GM12878 (cell line): ENCODE measurements at regions not wholly inside any gene's neighbourhood (a gene's known extent, or its start where the extent isn't known, plus 50 kb on each side); places are given as distances from the start of the nearest gene placed in this dataset.
A peak's percentile ranks its signal among the peaks of the same experiment; 100 is the strongest.

Source experiments
- ATAC-seq: fragments of 200-7000 bp; cut with Tn5 transposase; 3 replicates; pipeline ENCODE4 v1.9.1; 2020; ENCODE audit warnings: mild to moderate bottlenecking, moderate library complexity
- BruUV-seq: library from RNA; stranded (reverse); fragments of 400-500 nt; replicated peaks from 2 replicates; lab custom pipeline; 2021; lab: Mats Ljungman, UMichigan
- CTCF ChIA-PET: fragments of 300-600 bp; sonication (Branson Sonifier 250); formaldehyde crosslinking; extraction: SDS; loops from one replicate; lab custom pipeline; 2021; ENCODE audit warnings: inconsistent platforms; lab: Yijun Ruan, JAX
- POLR2A ChIA-PET: fragments of 350-600 bp; formaldehyde crosslinking; extraction: SDS; loops from one replicate; lab custom pipeline; 2021; ENCODE audit warnings: inconsistent platforms; lab: Charles Lee
- RAD21 ChIA-PET: fragments of 300-600 bp; sonication (Branson Sonifier 250); formaldehyde crosslinking; loops from one replicate; lab custom pipeline; 2023; ENCODE audit warnings: antibody characterized with exemption; ENCODE audit not compliant: unreplicated experiment; lab: Charles Lee
- SMC1A ChIA-PET: fragments of 300-600 bp; sonication (Branson Sonifier 250); formaldehyde crosslinking; loops from one replicate; lab custom pipeline; 2023; ENCODE audit not compliant: unreplicated experiment, uncharacterized antibody; lab: Charles Lee
- DNase-seq: peaks from one replicate; pipeline ENCODE4 v3.0.0-alpha.2; 2011; ENCODE audit warnings: low read depth, low spot score
- FAIRE-seq: peaks from 3 replicates; lab custom pipeline; 2011; peaks lifted over from hg19 to GRCh38; lab: Jason Lieb, UNC
- H2AFZ ChIP-seq: 2 replicates; pipeline ENCODE4 v1.6.0; 2011; ENCODE audit warnings: low read depth, low read length, control low read depth; ENCODE audit not compliant: control insufficient read depth
- H3K27ac ChIP-seq: 2 replicates; pipeline ENCODE4 v1.5.1; 2011; ENCODE audit warnings: control low read depth; ENCODE audit not compliant: control insufficient read depth, insufficient read depth
- H3K27me3 ChIP-seq, 2 experiments: replicated peaks in 1 of 2; 2 replicates each; pipeline versions ENCODE4 v1.6.0 to v1.6.1; 2011; ENCODE audit warnings: low read length in 1 of 2; ENCODE audit not compliant: control insufficient read depth in 2 of 2, insufficient read depth in 2 of 2
- H3K36me3 ChIP-seq, 2 experiments: 2 replicates each; pipeline ENCODE4 v1.5.1; 2011; ENCODE audit warnings: low read length in 1 of 2; ENCODE audit not compliant: control insufficient read depth in 2 of 2, insufficient read depth in 2 of 2
- H3K4me1 ChIP-seq: 2 replicates; pipeline ENCODE4 v1.6.1; 2011; ENCODE audit warnings: mild to moderate bottlenecking, low read length, moderate library complexity, mixed read lengths; ENCODE audit not compliant: control insufficient read depth, insufficient read depth
- H3K4me2 ChIP-seq: 2 replicates; pipeline ENCODE4 v1.6.0; 2011; ENCODE audit warnings: control low read depth; ENCODE audit not compliant: control insufficient read depth, insufficient read depth
- H3K4me3 ChIP-seq: fragments of 200-600 bp; sonication (generic); 2 replicates; pipeline ENCODE4 v1.5.1; 2016
- H3K79me2 ChIP-seq: 2 replicates; pipeline ENCODE4 v1.6.0; 2011; ENCODE audit warnings: low read length; ENCODE audit not compliant: control insufficient read depth, insufficient read depth
- H3K9ac ChIP-seq: 2 replicates; pipeline ENCODE4 v1.8.0; 2011; ENCODE audit warnings: low read length, control low read depth, mixed read lengths; ENCODE audit not compliant: control insufficient read depth, insufficient read depth
- H3K9me3 ChIP-seq: replicated peaks from 3 replicates; pipeline ENCODE4 v1.5.1; 2011; ENCODE audit warnings: mild to moderate bottlenecking, low read length; ENCODE audit not compliant: control insufficient read depth, insufficient read depth
- H4K20me1 ChIP-seq: 2 replicates; pipeline ENCODE4 v1.6.0; 2011; ENCODE audit not compliant: control insufficient read depth, insufficient read depth
- EED ChIP-seq: sonication (generic); IDR thresholded peaks from 2 replicates; pipeline ENCODE4 v1.6.1; 2016; ENCODE audit warnings: antibody characterized with exemption, low read depth
- GATAD2B ChIP-seq: fragments of 450-650 bp; conservative IDR thresholded peaks from 2 replicates; pipeline ENCODE4 v1.6.1; 2017; ENCODE audit warnings: low read depth, mild to moderate bottlenecking, moderate library complexity
- RAD21 ChIP-seq: IDR thresholded peaks from 2 replicates; pipeline ENCODE4 v1.6.1; 2011; ENCODE audit warnings: mild to moderate bottlenecking, low read depth, low read length, moderate library complexity; ENCODE audit not compliant: insufficient read depth
- RCOR1 ChIP-seq: conservative IDR thresholded peaks from 2 replicates; pipeline ENCODE4 v1.6.1; 2012; ENCODE audit warnings: low read depth, low read length, improper control_type of control experiment
- SUZ12 ChIP-seq: fragments of 200-600 bp; sonication (generic); IDR thresholded peaks from one replicate; pipeline ENCODE4 v1.6.1; 2018; ENCODE audit warnings: antibody characterized with exemption, mild to moderate bottlenecking; ENCODE audit not compliant: unreplicated experiment
- TCF12 ChIP-seq: IDR thresholded peaks from 2 replicates; pipeline ENCODE4 v1.6.1; 2011; ENCODE audit warnings: low read depth, mild to moderate bottlenecking, low read length
- TCF7 ChIP-seq: IDR thresholded peaks from 2 replicates; pipeline ENCODE4 v1.6.1; 2014; ENCODE audit warnings: antibody characterized with exemption, borderline replicate concordance
- WGBS: methylation state at CpG from one replicate; pipeline ENCODE4 v1.1.6; 2016; ENCODE audit warnings: low lambda C conversion rate; ENCODE audit not compliant: insufficient replicate concordance, insufficient coverage; ENCODE audit errors: missing lambda C conversion rate; 5-methylcytosine and 5-hydroxymethylcytosine counted together
- in situ Hi-C: fragments of 300-500 bp; cut with MboI; formaldehyde crosslinking; loops from 9 replicates; pipeline ENCODE4 v1.14.3; 2018; ENCODE audit warnings: mixed read lengths
- intact Hi-C: fragments of 100-400 bp; cut with micrococcal nuclease; formaldehyde crosslinking; loops from one replicate; pipeline ENCODE4 v1.14.2; 2022; ENCODE audit not compliant: unreplicated experiment
- TF ChIP-seq, protein P1 (sequence below): IDR thresholded peaks from 2 replicates; pipeline ENCODE4 v1.6.1; 2011; ENCODE audit warnings: low read depth, low read length, improper control_type of control experiment, borderline replicate concordance
- TF ChIP-seq, protein P2 (sequence below): IDR thresholded peaks from 2 replicates; pipeline ENCODE4 v1.6.1; 2011; ENCODE audit warnings: low read depth, mild to moderate bottlenecking, low read length, moderate library complexity, borderline replicate concordance; ENCODE audit errors: extremely low read depth
- TF ChIP-seq, protein P3 (sequence below): fragments of 450-650 bp; IDR thresholded peaks from 2 replicates; pipeline ENCODE4 v1.6.1; 2018; ENCODE audit warnings: mild to moderate bottlenecking, low read depth, moderate library complexity; ENCODE audit not compliant: partially characterized antibody

DNA sequence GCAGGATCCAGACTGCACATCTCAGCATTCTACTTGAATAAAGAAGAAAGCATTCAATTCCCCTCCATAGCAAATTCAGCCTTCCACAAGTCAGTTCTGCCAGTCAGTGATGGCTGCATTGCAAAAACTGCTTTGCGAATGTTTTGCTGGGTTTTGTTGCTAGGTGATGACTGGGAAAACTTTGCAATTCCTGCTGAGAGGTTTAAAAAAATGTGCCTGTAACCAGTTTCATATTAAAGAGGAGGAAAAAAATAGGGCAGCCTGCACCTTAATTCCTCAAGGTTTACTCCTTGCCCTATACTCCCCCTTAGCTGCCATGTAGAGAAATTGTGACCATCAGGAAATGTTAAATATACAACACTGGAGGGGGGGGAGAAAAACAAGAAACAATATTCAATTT lies 225.6 kb upstream of the ATP11B start (continued):
- TF ChIP-seq, protein P1, sequence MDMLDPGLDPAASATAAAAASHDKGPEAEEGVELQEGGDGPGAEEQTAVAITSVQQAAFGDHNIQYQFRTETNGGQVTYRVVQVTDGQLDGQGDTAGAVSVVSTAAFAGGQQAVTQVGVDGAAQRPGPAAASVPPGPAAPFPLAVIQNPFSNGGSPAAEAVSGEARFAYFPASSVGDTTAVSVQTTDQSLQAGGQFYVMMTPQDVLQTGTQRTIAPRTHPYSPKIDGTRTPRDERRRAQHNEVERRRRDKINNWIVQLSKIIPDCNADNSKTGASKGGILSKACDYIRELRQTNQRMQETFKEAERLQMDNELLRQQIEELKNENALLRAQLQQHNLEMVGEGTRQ = no peak
- TF ChIP-seq RAD21 = peak; percentile 23; the same call in 1 of the 2 replicates
- TF ChIP-seq SUZ12 = no peak
- no peak for TF ChIP-seq TCF12
- TF ChIP-seq, all 136 proteins: peak for 2

- no peak for DNase-seq
Measured at GRCh38 chr3:182568261-182568660, 225.0 kb upstream of the ATP11B start.

More at GRCh38 chr3:182568261-182568660, 225.0 kb upstream of the ATP11B start:
- in situ Hi-C loops (no loop called here), intact Hi-C loops (no loop called here)
- 0 out of 4 replicates have a peak, but pooled peaks cover 0 to 2% of the 10 kb centered on the region in 2 experiments for H3K27me3 ChIP-seq
- no peaks in the 10 kb centered on the region for H3K36me3 ChIP-seq
- H4K20me1 ChIP-seq = no peaks in the 10 kb centered on the region
- H3K9me3 ChIP-seq = no peaks in the 10 kb centered on the region; the same call in 2 of the 3 replicates
- no peak overlapping the region for H3K4me3 ChIP-seq
- ChIA-PET RAD21 (no interaction called here), CTCF (no interaction called here), POLR2A (no interaction called here), SMC1A (no interaction called here)
- ATAC-seq (no peak), FAIRE-seq (no peak)
- no peak for TF ChIP-seq EED
- TF ChIP-seq, protein P2, sequence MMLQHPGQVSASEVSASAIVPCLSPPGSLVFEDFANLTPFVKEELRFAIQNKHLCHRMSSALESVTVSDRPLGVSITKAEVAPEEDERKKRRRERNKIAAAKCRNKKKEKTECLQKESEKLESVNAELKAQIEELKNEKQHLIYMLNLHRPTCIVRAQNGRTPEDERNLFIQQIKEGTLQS = no peak
- TF ChIP-seq RCOR1 = no peak
- no peak for TF ChIP-seq TCF7
- TF ChIP-seq, protein P3, sequence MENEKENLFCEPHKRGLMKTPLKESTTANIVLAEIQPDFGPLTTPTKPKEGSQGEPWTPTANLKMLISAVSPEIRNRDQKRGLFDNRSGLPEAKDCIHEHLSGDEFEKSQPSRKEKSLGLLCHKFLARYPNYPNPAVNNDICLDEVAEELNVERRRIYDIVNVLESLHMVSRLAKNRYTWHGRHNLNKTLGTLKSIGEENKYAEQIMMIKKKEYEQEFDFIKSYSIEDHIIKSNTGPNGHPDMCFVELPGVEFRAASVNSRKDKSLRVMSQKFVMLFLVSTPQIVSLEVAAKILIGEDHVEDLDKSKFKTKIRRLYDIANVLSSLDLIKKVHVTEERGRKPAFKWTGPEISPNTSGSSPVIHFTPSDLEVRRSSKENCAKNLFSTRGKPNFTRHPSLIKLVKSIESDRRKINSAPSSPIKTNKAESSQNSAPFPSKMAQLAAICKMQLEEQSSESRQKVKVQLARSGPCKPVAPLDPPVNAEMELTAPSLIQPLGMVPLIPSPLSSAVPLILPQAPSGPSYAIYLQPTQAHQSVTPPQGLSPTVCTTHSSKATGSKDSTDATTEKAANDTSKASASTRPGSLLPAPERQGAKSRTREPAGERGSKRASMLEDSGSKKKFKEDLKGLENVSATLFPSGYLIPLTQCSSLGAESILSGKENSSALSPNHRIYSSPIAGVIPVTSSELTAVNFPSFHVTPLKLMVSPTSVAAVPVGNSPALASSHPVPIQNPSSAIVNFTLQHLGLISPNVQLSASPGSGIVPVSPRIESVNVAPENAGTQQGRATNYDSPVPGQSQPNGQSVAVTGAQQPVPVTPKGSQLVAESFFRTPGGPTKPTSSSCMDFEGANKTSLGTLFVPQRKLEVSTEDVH = no peak
- TF ChIP-seq GATAD2B = no peak
- no peak overlapping the region for H2AFZ ChIP-seq
- H3K4me2 ChIP-seq = no peak overlapping the region
- BruUV-seq = no TSS peak
- H3K9ac ChIP-seq = no peak overlapping the region
- WGBS = 67% methylated on average over 3 of the region's 3 CpGs
- H3K79me2 ChIP-seq = no peaks in the 10 kb centered on the region
- H3K4me1 ChIP-seq = no peaks in the 10 kb centered on the region
- H3K27ac ChIP-seq = no peak overlapping the region
